Right atrium auricular region (tissue), 2 donors: ENCODE measurements at regions not wholly inside any gene's neighbourhood (a gene's known extent, or its start where the extent isn't known, plus 50 kb on each side); places are given as distances from the start of the nearest gene placed in this dataset.

ENCODE experiments used
- DNase-seq: peaks from one replicate; pipeline ENCODE4 v3.0.0-alpha.2; 2019; ENCODE audit warnings: low spot score
- H3K27ac ChIP-seq, 2 donors: fragments of 200-600 bp; sonication (generic); 1 replicate in 1 of 2; 2 replicates in 1 of 2; pipeline ENCODE4 v1.5.1; 2016 to 2019
- H3K27me3 ChIP-seq, 2 donors: fragments of 200-600 bp; sonication (generic); one replicate each; pipeline versions ENCODE4 v1.5.1 to v1.6.0; 2017 to 2019
- H3K36me3 ChIP-seq: fragments of 200-600 bp; sonication (generic); one replicate; pipeline ENCODE4 v1.5.1; 2016
- H3K4me1 ChIP-seq, 2 donors: fragments of 200-600 bp; sonication (generic); one replicate each; pipeline versions ENCODE4 v1.5.1 to v1.6.0; 2017 to 2019
- H3K4me3 ChIP-seq, 2 donors: fragments of 200-600 bp; sonication (generic); 1 replicate in 1 of 2; 2 replicates in 1 of 2; pipeline ENCODE4 v1.5.1; 2017 to 2019; ENCODE audit warnings: mild to moderate bottlenecking in 1 of 2, moderate library complexity in 1 of 2
- H3K9me3 ChIP-seq, 2 donors: fragments of 200-600 bp; sonication (generic); one replicate each; pipeline ENCODE4 v1.5.1; 2019
- CTCF ChIP-seq, 2 donors: fragments of 200-600 bp; sonication (generic); IDR thresholded peaks; one replicate each; pipeline ENCODE4 v1.5.1; 2019; ENCODE audit warnings: antibody characterized with exemption in 2 of 2

GRCh38 chr3:159928666-159929065 is 60.0 kb upstream of the IL12A start:
- no peak overlapping the region for H3K4me3 ChIP-seq
- TF ChIP-seq CTCF (IDR thresholded peaks at IDR 0.05) = no peak
- H3K27me3 ChIP-seq = no peaks in the 10 kb centered on the region
- DNase-seq = no peak
- H3K4me1 ChIP-seq = peaks cover 0 to 15% of the 10 kb centered on the region in 2 donors
- H3K9me3 ChIP-seq = peaks cover 0 to under 1% of the 10 kb centered on the region in 2 donors
- H3K27ac ChIP-seq = peak overlapping the region in 1 of 2 donors; percentile 47
- no peaks in the 10 kb centered on the region for H3K36me3 ChIP-seq

DNA sequence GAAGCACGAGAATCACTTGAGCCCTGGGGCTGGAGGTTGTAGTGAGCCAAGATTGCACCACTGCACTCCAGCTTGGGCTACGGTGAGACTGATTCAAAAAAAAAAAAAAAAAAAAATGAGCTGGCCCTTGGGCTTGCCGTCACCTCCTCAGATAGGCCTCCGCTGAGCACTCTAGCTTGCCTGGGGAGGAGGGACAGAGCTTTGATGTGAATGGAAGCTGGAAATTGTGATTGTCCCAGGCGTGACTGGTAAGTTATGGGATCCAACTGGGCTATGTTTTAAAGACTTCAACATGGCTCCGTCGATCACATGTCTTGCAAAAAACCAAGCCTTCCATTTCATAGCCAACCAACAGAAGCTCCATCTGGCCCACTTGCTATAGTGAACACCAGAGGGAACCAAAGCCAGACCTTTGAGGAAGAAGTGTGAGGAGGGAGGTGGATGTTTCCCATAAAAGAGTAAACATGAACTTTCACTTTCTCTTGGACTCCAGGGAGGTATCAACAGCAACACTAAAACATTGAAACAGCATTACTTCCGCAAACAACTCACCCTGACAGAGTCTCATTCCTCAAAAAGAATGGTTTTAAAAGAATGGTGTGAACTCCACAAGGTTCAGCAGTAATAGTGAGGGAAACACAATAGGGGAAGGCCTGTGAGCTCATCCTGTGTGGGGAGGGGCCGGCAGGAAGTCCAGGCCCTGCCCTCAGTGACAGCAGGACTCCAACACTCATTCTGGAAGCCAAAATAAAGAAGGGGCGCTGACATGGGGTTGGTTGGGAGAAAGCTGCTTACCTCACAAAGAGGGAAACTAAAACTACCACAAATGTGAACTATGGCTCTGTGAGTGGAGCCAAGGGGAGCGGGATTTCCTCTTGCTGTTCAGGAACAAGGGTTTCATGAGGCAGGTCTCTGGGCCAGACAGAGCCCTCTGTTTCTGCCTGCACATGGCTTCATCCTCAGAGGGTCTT is 59.2 kb upstream of the IL12A start:
- no peak for DNase-seq
- peak overlapping the region; percentile 0 to 47 for H3K27ac ChIP-seq

DNA sequence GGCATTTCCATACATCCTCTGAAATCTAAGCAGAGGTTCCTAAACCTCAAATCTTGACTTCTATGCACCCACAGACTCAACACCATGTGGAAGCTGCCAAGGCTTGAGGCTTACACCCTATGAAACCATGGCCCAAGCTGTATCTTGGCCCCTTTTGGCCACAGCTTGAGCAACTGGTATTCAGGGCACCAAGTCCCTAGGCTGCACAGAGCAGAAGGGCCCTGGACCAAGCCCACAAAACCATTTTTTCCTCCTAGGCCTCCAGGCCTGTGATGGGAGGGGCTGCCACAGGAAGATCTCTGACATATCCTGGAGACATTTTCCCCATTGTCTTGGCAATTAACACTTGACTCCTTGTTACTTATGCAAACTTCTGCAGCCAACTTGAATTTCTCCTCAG is 54.4 kb upstream of the IL12A start:
- H3K27me3 ChIP-seq = no peaks in the 10 kb centered on the region
- no peak for DNase-seq
- peaks cover 0 to 11% of the 10 kb centered on the region in 2 donors for H3K9me3 ChIP-seq
- no peak overlapping the region for H3K4me3 ChIP-seq
- H3K36me3 ChIP-seq = no peaks in the 10 kb centered on the region
- peaks cover 0 to 6% of the 10 kb centered on the region in 2 donors for H3K4me1 ChIP-seq
- no peak for TF ChIP-seq CTCF (IDR thresholded peaks at IDR 0.05)
- no peak overlapping the region for H3K27ac ChIP-seq

More for the DNA sequence above, 59.2 kb upstream of the IL12A start:
- H3K36me3 ChIP-seq = no peaks in the 10 kb centered on the region
- peak in 1 of 2 donors; percentile 46 for TF ChIP-seq CTCF (IDR thresholded peaks at IDR 0.05)
- H3K4me1 ChIP-seq = peaks cover 0 to 15% of the 10 kb centered on the region in 2 donors
- peaks cover 0 to 8% of the 10 kb centered on the region in 2 donors for H3K9me3 ChIP-seq
- no peaks in the 10 kb centered on the region for H3K27me3 ChIP-seq
- no peak overlapping the region for H3K4me3 ChIP-seq

GRCh38 chr3:159936541-159936940 is 52.1 kb upstream of the IL12A start:
- TF ChIP-seq CTCF (IDR thresholded peaks at IDR 0.05) = no peak
- no peak for DNase-seq

DNA sequence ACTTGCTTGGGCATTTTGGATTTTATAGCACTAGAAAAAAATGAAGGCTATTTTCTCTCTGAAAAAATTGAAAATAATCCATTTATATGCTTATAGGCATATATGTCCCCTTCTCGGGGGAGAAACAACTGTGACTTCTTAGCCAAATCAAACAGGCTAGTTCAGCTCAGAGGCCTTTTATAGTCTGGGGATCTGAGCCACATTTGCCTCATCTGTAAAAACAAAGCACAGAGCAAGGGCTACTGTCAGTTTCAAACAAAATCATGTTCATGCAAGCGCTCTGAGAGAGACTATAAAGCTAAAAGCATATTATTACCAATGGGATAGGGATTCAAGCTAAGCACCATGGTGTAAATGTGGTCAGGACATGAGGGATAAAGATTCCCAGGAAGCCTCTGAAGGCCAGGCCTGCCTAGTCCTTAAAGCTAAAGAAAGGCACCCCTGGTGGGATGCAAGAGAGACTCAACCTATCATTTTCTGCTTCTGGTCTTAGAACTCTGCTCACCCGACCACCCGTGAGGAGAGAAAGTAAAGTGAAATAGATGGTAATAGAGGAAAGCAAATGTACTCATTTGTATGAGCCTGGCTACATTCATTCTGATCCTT is 51.0 kb upstream of the IL12A start:
- Histone ChIP-seq H3K4me1 (no peaks in the 10 kb centered on the region), H3K36me3 (no peaks in the 10 kb centered on the region), H3K27ac (no peak overlapping the region), H3K27me3 (no peaks in the 10 kb centered on the region), H3K9me3 (peaks cover 0 to 11% of the 10 kb centered on the region in 2 donors), H3K4me3 (no peak overlapping the region)
- TF ChIP-seq CTCF (IDR thresholded peaks at IDR 0.05) = no peak
- DNase-seq = no peak

More at GRCh38 chr3:159936541-159936940, 52.1 kb upstream of the IL12A start:
- H3K27ac ChIP-seq = no peak overlapping the region
- no peaks in the 10 kb centered on the region for H3K27me3 ChIP-seq
- H3K4me3 ChIP-seq = no peak overlapping the region
- no peaks in the 10 kb centered on the region for H3K4me1 ChIP-seq
- peaks cover 0 to 11% of the 10 kb centered on the region in 2 donors for H3K9me3 ChIP-seq
- H3K36me3 ChIP-seq = no peaks in the 10 kb centered on the region
